Activated T-helper 1 cell treated with anti-CD3 and anti-CD28 coated beads, Interleukin-2, amount 50 U/mL, for 16 hours (primary cell): ENCODE measurements at regions not wholly inside any gene's neighbourhood (a gene's known extent, or its start where the extent isn't known, plus 50 kb on each side); places are given as distances from the start of the nearest gene placed in this dataset.
"Not testable (repeated sequence)": the region's sequence is repeated elsewhere in the genome, so short reads cannot be mapped to it uniquely, and the experiment has no call there.

ENCODE experiments used
- DNase-seq, 2 donors: peaks; one replicate each; pipeline ENCODE4 v3.0.0-alpha.2; 2020; ENCODE audit warnings: low read depth in 1 of 2, low spot score in 1 of 2

GRCh38 chr5:130845049-130845765 is 319.8 kb downstream of the HINT1 start:
- no peak for DNase-seq

- DNase-seq: no peak
Observed at GRCh38 chr5:130836729-130837649, 328.1 kb downstream of the HINT1 start.

- not testable (repeated sequence) for DNase-seq
Observed at GRCh38 chr5:130817598-130818384, 347.3 kb downstream of the HINT1 start.

GRCh38 chr5:130815246-130815645 is 349.8 kb downstream of the HINT1 start:
- DNase-seq: no peak

GRCh38 chr5:130808691-130809090 is 356.4 kb downstream of the HINT1 start:
- no peak for DNase-seq

GRCh38 chr5:130805648-130806047 is 359.4 kb downstream of the HINT1 start:
- DNase-seq: no peak

- DNase-seq: no peak
Observed at GRCh38 chr5:130805036-130805435, 360.0 kb downstream of the HINT1 start.

- no peak for DNase-seq
Observed at GRCh38 chr5:130801963-130802362, 363.1 kb downstream of the HINT1 start.

GRCh38 chr5:130799015-130799414 is 366.0 kb downstream of the HINT1 start:
- DNase-seq: no peak

GRCh38 chr5:130797303-130797702 is 367.8 kb downstream of the HINT1 start:
- no peak for DNase-seq

GRCh38 chr5:130796902-130797301 is 368.2 kb downstream of the HINT1 start:
- no peak for DNase-seq

- no peak for DNase-seq
Observed at GRCh38 chr5:130796032-130796431, 369.0 kb downstream of the HINT1 start.

- DNase-seq: no peak
Observed at GRCh38 chr5:130795037-130795436, 370.0 kb downstream of the HINT1 start.

- no peak for DNase-seq
Observed at GRCh38 chr5:130777794-130778193, 387.3 kb downstream of the HINT1 start.

- DNase-seq: no peak
Observed at GRCh38 chr5:130773813-130774212, 391.2 kb downstream of the HINT1 start.

GRCh38 chr5:130762031-130762430 is 403.0 kb downstream of the HINT1 start:
- DNase-seq: no peak

GRCh38 chr5:130759061-130759460 is 406.0 kb downstream of the HINT1 start:
- DNase-seq: no peak

GRCh38 chr5:130747556-130747955 is 417.5 kb downstream of the HINT1 start:
- DNase-seq: no peak

GRCh38 chr5:130746641-130747040 is 418.4 kb downstream of the HINT1 start:
- not testable (repeated sequence) for DNase-seq

GRCh38 chr5:130743092-130743491 is 422.0 kb downstream of the HINT1 start:
- DNase-seq: no peak

- no peak for DNase-seq
Observed at GRCh38 chr5:130740047-130740569, 424.9 kb downstream of the HINT1 start.
